D341Med (cell line): ENCODE measurements at regions not wholly inside any gene's neighbourhood (a gene's known extent, or its start where the extent isn't known, plus 50 kb on each side); places are given as distances from the start of the nearest gene placed in this dataset.

Experiments
- DNase-seq: peaks from one replicate; pipeline ENCODE4 v3.0.0; 2012; ENCODE audit warnings: low spot score

DNA sequence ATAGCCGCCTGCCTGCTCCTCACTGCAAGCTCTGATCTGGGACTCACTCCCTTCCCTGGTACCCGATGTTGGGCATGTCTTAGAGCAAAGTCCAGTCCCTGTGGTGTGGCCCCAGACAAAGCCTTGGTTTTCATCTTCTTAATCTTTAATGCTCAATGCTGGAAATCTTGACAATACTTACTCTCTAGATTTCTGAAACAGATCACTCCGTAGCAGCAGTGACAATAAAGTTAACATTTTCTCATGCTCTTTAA lies 260.2 kb upstream of the IRX2 start:
- no peak for DNase-seq

- no peak for DNase-seq
Measured at GRCh38 chr5:3010953-3011763, 259.7 kb upstream of the IRX2 start.

DNA sequence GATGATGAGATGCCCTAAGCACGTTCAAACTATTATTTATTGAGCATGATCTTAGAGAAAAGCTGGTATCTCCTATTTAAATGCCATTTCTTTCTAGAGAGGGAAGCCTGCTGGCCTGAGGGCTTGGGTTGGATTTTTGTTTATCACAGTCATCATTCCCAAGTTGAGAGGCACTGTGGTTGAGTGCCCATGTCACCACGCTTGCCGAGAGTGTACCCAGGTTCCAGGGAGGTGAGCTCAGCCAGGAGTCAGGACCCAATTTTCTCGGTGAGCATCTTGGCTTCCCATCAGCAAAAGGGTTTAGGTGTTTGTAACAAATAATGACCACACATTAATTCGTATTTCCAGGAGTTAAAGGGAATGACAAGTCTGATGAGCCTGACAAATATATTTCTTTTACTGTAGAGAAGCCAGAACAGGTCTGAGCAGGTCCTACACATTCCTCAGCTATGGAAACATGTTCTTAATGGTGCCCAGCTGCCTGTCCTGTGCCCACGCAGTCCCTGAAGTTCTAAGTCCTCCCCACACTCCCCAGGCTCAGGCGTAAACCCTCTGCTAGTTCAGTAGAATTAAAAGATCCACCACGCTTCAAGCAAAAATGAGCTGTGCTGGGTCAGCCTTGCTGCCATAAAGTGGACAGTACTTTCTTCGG lies 258.9 kb upstream of the IRX2 start:
- no peak for DNase-seq

GRCh38 chr5:3009605-3010004 lies 258.1 kb upstream of the IRX2 start:
- no peak for DNase-seq

DNA sequence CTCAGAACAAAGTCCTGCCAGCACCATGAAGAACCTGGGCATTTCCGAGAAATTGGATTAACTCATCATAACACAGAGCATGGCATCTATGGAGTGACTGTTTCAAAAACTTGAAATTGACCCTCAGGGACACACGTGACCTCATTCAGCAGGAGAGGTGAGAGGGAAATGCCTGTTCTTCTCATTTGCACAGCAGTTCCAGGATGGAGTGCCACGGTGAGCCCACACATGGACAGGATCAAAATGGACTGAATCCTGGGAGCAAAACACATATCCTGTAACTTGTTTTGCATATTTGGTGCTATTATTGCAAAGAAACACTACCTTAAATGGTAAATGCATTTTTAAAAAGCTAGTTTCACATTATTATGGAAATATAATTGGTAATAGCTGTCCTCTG lies 256.1 kb upstream of the IRX2 start:
- DNase-seq, result no peak

- no peak for DNase-seq
Measured at GRCh38 chr5:3006961-3007551, 255.6 kb upstream of the IRX2 start.

DNA sequence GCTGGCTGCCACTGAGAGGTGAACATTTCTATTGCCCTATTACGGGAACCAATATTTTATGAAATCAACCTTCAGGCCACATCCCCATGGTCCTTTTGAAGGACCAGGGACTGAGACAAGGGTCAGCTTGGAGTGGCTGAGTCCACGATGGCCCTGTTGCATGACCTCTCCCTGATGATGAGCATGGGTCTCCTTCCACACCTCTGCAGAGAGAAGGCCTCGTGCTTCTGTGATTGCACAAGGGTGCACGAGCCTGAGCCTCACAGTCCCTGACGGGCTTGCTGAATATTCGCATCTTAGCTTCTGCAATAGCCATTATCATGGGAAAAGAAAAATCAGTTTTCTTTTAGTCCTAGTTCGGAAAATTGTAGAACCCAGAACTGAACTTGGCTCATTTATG lies 255.0 kb upstream of the IRX2 start:
- DNase-seq, result no peak

DNA sequence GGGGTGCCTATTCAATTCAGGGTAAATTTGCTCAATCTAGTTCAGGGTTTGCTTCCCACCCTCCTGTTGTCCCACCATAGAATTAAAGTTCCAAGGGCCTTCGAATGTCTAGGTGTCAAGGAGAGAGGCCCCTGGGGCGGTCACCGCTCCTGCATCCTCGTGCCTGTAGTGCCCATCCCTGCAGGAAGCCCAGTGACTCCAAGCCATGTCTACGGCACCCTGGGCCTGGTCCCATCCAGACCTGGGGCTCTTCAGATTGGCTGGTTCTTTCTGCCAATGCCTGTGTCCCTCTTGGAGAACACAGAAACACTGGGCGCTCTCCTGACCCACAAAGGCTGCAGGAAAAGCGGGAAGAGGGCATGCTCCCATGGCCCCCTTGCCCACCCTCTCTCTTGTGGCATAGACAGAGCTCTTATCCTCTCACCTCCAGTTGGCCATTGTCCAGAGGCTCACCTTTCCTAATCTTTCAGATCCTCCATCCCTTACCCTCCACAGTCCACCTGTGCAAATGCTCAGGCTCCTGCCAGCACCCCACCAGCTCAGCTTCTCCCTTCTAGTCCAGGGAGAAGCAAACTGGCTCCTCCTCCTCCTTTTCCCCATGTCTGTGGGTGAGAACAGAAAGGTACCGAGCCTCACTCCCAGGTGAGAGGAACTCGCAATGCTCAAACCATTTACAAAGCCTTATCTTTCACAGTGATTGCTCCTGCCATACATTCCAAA lies 253.0 kb upstream of the IRX2 start:
- DNase-seq, result no peak

GRCh38 chr5:3002230-3002629 lies 250.8 kb upstream of the IRX2 start:
- no peak for DNase-seq

DNA sequence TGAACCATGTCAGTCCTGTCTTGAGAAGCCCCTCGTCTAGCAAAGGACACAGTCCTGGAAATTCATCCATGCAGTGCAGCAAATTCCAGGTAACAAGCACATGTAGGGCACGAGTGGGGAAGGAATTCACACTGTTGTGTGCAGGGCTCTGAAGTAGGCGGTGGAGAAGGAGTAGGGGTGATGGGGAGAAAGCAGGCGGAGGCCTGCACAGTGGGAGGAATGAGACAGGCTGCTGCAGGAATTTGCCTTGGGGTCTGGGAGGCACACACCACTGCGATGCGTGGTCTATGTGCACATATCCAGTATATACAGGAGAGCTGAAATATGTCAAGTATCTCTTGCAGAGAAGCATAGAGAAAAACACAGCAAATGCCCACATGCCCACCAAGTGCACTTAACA lies 249.2 kb upstream of the IRX2 start:
- no peak for DNase-seq

- no peak for DNase-seq
Measured at GRCh38 chr5:2999926-3000325, 248.4 kb upstream of the IRX2 start.

DNA sequence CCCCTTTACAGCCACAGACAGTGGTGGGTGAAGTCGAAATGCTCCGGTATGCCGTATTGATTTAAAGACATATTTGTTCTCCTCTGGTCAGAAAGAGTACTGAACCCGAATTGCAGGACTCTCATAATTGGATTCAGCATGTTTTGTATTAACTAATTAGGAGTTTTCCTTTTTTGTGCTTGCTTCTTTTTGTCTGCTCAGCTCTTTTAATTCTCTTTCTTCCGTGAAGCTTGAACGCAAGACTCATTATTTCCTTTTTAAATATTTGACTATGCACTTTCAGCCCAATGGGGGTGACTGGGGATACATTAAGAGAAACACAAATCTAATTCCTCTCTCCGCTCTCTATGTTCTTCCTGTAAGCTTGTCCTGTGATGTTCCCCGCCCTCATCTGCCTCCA lies 246.6 kb upstream of the IRX2 start:
- DNase-seq, result no peak

DNA sequence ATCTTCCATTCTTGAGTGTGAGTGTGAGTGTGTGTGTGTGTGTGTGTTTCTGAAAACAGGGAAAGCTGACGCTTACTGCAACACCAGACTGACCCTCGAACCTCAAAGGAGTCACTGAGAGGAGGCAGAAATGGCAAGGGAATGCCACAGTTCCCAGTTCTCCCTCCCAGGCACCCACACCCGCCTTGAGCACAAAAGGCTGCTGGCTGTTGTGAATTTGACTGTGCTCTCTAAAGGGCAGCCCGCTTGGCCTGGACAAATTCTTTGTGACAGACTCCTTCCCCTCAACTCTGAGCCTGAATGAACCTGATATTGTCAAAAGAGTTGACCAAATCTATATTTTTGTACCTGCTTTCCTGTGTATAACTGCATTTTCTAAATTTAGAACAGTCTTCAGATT lies 245.7 kb upstream of the IRX2 start:
- DNase-seq, result no peak

GRCh38 chr5:2996687-2997086 lies 245.2 kb upstream of the IRX2 start:
- DNase-seq, result no peak

GRCh38 chr5:2996248-2996647 lies 244.8 kb upstream of the IRX2 start:
- no peak for DNase-seq

DNA sequence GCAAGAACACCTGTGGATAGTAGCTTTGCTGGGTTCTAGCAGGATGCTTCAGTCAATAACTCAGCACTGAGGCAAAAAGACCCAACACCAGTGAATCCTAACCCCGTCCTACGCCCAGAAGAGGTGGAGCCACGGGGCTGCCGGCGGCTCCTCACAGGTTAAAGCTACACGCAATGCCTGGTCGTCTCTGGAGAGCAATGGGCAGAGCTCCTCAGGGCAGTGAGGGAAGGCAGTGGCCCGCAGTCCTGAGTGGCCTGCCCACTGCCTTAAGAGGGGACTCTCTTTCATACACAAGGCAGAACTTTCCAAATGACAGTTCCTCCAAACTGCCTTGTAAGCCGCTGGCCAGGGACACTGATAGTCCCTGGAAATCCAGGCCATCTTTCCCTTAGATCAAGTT lies 244.2 kb upstream of the IRX2 start:
- no peak for DNase-seq

DNA sequence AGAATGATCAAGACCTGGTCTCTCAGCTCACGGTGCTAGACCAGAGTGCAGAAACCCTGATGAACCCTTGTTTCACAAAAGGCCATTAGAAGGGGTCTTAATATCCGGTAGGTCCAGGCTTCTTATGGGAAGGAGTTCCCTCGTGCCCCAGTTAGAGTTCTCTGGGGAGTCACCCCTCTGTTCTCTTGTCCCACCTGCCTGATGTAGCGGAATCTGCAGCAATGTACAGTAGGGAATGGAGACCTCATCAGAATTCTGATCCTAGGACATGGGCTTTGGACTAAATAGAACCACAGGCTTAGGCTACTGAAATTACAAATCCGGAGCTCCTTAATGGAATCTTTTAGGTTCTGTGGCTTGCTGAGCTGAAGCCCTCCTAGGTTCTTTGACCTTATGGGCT lies 243.6 kb upstream of the IRX2 start:
- no peak for DNase-seq

DNA sequence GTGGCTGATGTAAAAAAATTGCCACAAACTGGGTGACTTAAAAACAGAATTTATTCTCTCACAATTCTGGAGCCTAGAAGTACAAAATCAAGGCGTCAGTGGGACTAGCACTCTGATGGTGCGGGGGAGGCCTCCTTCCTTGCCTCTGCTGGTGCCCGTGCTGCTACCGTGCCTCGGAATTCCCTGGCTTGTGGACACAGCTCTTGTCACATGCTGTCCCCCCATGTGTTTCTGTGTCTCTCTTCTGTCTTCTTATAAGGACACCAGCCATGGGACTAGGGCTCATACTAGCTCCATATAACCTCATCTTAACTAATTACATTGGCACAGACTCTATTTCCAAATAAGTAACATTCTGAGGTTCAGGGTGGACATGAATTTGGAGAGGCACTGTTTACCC lies 242.3 kb upstream of the IRX2 start:
- no peak for DNase-seq

- no peak for DNase-seq
Measured at GRCh38 chr5:2993301-2993700, 241.8 kb upstream of the IRX2 start.

- DNase-seq, result no peak
Measured at GRCh38 chr5:2992806-2993205, 241.3 kb upstream of the IRX2 start.

DNA sequence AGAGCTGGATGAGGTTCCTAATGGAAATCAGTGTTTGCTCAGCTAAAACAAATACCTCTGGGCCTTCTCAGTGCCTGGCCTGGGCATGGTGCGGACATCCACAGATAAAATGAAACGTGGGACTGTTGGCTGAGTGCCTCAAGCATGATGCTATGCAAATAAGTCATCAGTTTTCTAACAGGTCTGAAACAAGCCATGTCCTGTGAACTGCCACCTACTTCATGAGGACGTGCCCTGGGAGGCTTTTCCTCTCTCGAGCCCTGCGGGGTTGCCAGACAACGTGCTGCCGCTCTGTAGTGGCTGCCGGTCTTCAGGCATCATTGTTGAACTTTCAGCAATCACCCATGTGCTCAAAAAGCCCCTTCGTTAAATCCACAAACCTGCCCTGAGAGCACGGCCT lies 240.4 kb upstream of the IRX2 start:
- no peak for DNase-seq

- DNase-seq, result no peak
Measured at GRCh38 chr5:2989517-2989916, 238.0 kb upstream of the IRX2 start.

GRCh38 chr5:2986301-2986700 lies 234.8 kb upstream of the IRX2 start:
- DNase-seq, result no peak
